Right atrium auricular region (tissue), 2 donors: ENCODE measurements at regions not wholly inside any gene's neighbourhood (a gene's known extent, or its start where the extent isn't known, plus 50 kb on each side); places are given as distances from the start of the nearest gene placed in this dataset.

Experiments
- DNase-seq: peaks from one replicate; pipeline ENCODE4 v3.0.0-alpha.2; 2019; ENCODE audit warnings: low spot score
- H3K27ac ChIP-seq, 2 donors: fragments of 200-600 bp; sonication (generic); 1 replicate in 1 of 2; 2 replicates in 1 of 2; pipeline ENCODE4 v1.5.1; 2016 to 2019
- H3K27me3 ChIP-seq, 2 donors: fragments of 200-600 bp; sonication (generic); one replicate each; pipeline versions ENCODE4 v1.5.1 to v1.6.0; 2017 to 2019
- H3K36me3 ChIP-seq: fragments of 200-600 bp; sonication (generic); one replicate; pipeline ENCODE4 v1.5.1; 2016
- H3K4me1 ChIP-seq, 2 donors: fragments of 200-600 bp; sonication (generic); one replicate each; pipeline versions ENCODE4 v1.5.1 to v1.6.0; 2017 to 2019
- H3K4me3 ChIP-seq, 2 donors: fragments of 200-600 bp; sonication (generic); 1 replicate in 1 of 2; 2 replicates in 1 of 2; pipeline ENCODE4 v1.5.1; 2017 to 2019; ENCODE audit warnings: mild to moderate bottlenecking in 1 of 2, moderate library complexity in 1 of 2
- H3K9me3 ChIP-seq, 2 donors: fragments of 200-600 bp; sonication (generic); one replicate each; pipeline ENCODE4 v1.5.1; 2019
- TF ChIP-seq, protein P1 (sequence below), 2 donors: fragments of 200-600 bp; sonication (generic); IDR thresholded peaks; one replicate each; pipeline ENCODE4 v1.5.1; 2019; ENCODE audit warnings: antibody characterized with exemption in 2 of 2

GRCh38 chr3:88440701-88441100 lies 290.9 kb downstream of the C3orf38 start:
- no peak overlapping the region for H3K4me3 ChIP-seq
- no peaks in the 10 kb centered on the region for H3K36me3 ChIP-seq

GRCh38 chr3:88443066-88443465 lies 293.3 kb downstream of the C3orf38 start:
- Histone ChIP-seq H3K27me3 (no peaks in the 10 kb centered on the region), H3K36me3 (no peaks in the 10 kb centered on the region)
- TF ChIP-seq, protein P1, sequence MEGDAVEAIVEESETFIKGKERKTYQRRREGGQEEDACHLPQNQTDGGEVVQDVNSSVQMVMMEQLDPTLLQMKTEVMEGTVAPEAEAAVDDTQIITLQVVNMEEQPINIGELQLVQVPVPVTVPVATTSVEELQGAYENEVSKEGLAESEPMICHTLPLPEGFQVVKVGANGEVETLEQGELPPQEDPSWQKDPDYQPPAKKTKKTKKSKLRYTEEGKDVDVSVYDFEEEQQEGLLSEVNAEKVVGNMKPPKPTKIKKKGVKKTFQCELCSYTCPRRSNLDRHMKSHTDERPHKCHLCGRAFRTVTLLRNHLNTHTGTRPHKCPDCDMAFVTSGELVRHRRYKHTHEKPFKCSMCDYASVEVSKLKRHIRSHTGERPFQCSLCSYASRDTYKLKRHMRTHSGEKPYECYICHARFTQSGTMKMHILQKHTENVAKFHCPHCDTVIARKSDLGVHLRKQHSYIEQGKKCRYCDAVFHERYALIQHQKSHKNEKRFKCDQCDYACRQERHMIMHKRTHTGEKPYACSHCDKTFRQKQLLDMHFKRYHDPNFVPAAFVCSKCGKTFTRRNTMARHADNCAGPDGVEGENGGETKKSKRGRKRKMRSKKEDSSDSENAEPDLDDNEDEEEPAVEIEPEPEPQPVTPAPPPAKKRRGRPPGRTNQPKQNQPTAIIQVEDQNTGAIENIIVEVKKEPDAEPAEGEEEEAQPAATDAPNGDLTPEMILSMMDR (IDR thresholded peaks at IDR 0.05), result no peak

More at GRCh38 chr3:88440701-88441100, 290.9 kb downstream of the C3orf38 start:
- TF ChIP-seq, protein P1 (IDR thresholded peaks at IDR 0.05), result no peak
- no peak for DNase-seq
- no peaks in the 10 kb centered on the region for H3K9me3 ChIP-seq
- H3K4me1 ChIP-seq, result no peaks in the 10 kb centered on the region
- no peak overlapping the region for H3K27ac ChIP-seq
- H3K27me3 ChIP-seq, result no peaks in the 10 kb centered on the region

GRCh38 chr3:88444251-88444650 lies 294.5 kb downstream of the C3orf38 start:
- no peak for DNase-seq
- TF ChIP-seq, protein P1 (IDR thresholded peaks at IDR 0.05), result no peak
- no peaks in the 10 kb centered on the region for H3K9me3 ChIP-seq

More at GRCh38 chr3:88443066-88443465, 293.3 kb downstream of the C3orf38 start:
- H3K4me3 ChIP-seq, result no peak overlapping the region
- DNase-seq, result no peak
- no peaks in the 10 kb centered on the region for H3K9me3 ChIP-seq
- H3K27ac ChIP-seq, result no peak overlapping the region
- H3K4me1 ChIP-seq, result no peaks in the 10 kb centered on the region

DNA sequence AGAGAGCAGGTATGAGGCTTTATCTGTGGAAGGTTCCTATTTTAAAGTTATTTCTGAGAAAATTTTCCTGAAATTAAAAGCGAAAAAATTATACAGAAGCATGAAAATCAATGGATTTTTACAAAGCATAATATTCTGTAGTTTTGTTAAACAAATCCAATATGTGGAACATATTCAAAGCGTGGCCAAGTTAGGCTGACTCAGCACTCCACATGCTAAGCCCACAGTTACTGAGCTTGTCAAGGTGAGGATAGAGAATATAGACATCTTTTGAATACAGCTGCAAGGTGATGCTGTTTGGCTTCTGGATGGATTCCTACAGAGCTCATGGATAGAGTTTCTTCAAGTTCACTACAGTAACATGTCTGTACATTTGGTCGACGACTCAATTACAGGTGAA lies 302.5 kb downstream of the C3orf38 start:
- TF ChIP-seq, protein P1 (IDR thresholded peaks at IDR 0.05), result no peak
- Histone ChIP-seq H3K9me3 (no peaks in the 10 kb centered on the region), H3K36me3 (no peaks in the 10 kb centered on the region), H3K4me1 (no peaks in the 10 kb centered on the region), H3K4me3 (no peak overlapping the region), H3K27me3 (no peaks in the 10 kb centered on the region), H3K27ac (no peak overlapping the region)
- no peak for DNase-seq

More at GRCh38 chr3:88444251-88444650, 294.5 kb downstream of the C3orf38 start:
- H3K4me1 ChIP-seq, result no peaks in the 10 kb centered on the region
- H3K27ac ChIP-seq, result no peak overlapping the region
- no peaks in the 10 kb centered on the region for H3K27me3 ChIP-seq
- H3K36me3 ChIP-seq, result no peaks in the 10 kb centered on the region
- no peak overlapping the region for H3K4me3 ChIP-seq

GRCh38 chr3:88460369-88460768 lies 310.6 kb downstream of the C3orf38 start:
- Histone ChIP-seq H3K27me3 (no peaks in the 10 kb centered on the region), H3K27ac (no peak overlapping the region), H3K9me3 (no peaks in the 10 kb centered on the region), H3K36me3 (no peaks in the 10 kb centered on the region), H3K4me3 (no peak overlapping the region), H3K4me1 (no peaks in the 10 kb centered on the region)
- TF ChIP-seq, protein P1 (IDR thresholded peaks at IDR 0.05), result no peak
- DNase-seq, result no peak

DNA sequence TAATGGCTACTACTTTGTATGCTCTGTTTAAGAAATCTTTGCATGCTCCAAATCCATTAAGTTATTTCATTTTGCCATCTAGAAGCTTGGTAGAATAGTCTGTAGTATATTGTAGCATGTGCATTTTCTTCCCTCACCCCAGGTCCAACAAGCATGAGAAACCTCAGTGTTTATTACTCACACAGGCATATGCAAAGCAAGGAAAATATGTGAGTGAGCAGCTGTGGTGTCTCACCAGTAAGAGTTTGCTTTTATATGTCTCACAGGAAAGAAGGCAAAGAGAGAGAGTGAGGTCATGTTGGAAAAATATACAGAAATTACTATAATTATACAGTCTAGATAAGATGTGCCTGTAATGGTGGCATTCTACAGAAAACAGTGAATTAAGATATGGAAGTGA lies 312.5 kb downstream of the C3orf38 start:
- Histone ChIP-seq H3K36me3 (no peaks in the 10 kb centered on the region), H3K4me3 (no peak overlapping the region), H3K9me3 (no peaks in the 10 kb centered on the region), H3K27ac (no peak overlapping the region), H3K27me3 (no peaks in the 10 kb centered on the region), H3K4me1 (no peaks in the 10 kb centered on the region)
- TF ChIP-seq, protein P1 (IDR thresholded peaks at IDR 0.05), result no peak
- DNase-seq, result no peak
